ENCODE measurements at regions not wholly inside any gene's neighbourhood (a gene's known extent, or its start where the extent isn't known, plus 50 kb on each side); places are given as distances from the start of the nearest gene placed in this dataset.

DNA sequence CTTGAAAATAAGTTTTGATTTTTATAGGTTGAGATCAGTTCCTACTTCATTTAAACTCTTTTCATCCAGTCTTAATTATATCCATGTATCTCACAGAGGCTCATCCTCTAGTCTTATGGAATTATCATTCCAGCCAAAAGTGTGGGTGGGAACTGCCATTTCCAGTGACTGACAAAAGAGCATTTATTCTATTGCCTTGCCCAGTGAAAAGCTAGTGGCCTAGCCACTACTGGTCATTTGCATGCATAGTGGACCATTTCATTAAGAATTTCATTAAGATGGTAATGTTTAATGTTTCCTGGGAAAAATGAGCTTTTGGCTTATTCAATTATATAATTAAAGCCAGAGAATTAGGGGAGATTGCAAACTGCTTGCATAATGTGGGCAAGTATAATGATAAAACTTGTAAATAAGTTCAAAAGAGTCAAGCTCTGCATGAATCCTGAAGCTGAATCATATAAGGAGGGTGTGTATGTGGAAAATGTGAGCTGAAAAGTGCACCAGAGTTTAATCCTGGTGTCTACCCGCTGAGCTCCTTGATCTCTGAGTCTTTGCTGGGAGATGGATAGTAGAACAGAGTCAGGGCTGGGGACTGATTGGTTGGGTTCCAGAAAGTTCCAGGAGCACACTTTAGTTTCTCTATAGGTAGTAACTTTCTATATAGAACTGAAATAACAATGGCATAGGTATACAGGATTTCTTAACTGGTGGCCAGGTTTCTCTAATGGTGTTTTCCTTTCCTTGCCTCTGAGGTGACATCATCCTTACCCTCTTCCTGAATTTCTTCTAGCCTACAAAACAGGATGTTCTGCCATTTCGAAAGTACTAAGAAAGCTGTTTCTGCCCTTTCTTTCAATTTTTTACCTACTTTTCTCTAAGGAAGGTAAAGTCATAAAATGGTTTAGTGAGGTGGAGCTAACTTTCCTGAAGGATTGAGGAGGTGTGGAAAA lies 78.5 kb downstream of the KIF4B start:
- no peak for TF ChIP-seq CTCF (IDR thresholded peaks at IDR 0.05; ENCODE audit: low read depth, low read length)
- no peak overlapping the region for H3K4me3 ChIP-seq (ENCODE audit: low read depth, low read length)
- no peak for DNase-seq (ENCODE audit: low read depth, low spot score)
- in situ Hi-C loops (cut with HindIII; ENCODE audit: low sequenced_read_pairs), result no loop called here

DNA sequence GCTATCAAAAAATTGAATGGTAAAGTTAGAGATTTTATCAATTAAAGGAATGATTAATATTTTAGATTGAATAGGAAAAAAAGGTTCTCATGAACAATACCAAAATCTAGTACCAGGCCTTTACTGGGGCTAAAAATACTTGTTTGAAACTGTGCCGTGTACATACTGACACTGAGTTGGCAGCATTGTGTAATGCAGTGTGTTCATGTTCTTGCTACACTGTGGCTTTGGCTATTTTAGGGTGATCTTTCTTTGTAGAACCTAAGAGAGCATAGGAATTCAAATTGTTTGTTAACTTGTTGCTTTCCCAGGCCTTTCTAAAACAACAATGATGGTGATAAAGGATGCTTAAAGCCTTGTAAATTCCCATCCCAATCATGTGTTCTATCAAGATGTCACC lies 80.9 kb downstream of the KIF4B start:
- H3K4me3 ChIP-seq (ENCODE audit: low read depth, low read length), result no peak overlapping the region
- TF ChIP-seq CTCF (IDR thresholded peaks at IDR 0.05; ENCODE audit: low read depth, low read length), result no peak
- DNase-seq (ENCODE audit: low read depth, low spot score), result no peak
- in situ Hi-C loops (cut with HindIII; ENCODE audit: low sequenced_read_pairs), result no loop called here

DNA sequence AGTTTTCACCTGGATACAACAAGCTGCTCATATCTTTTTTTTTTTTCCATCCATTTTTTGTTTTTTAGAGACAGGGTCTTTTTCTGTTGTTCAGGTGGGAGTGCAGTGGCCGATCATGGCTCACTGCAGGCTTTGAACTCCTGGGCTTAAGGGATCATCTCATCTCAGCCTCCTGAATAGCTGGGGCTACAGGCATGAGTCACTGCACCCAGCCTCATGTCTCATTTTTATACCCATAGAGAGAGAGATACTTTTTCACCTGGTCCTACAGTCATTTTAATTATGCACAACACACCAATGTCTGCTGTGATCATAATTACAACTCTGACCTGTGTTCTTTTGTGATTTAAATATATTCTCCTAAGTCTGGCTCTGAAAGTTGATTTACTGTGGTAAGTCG lies 84.4 kb downstream of the KIF4B start:
- H3K4me3 ChIP-seq (ENCODE audit: low read depth, low read length), result no peak overlapping the region
- in situ Hi-C loops (cut with HindIII; ENCODE audit: low sequenced_read_pairs), result no loop called here
- no peak for DNase-seq (ENCODE audit: low read depth, low spot score)
- TF ChIP-seq CTCF (IDR thresholded peaks at IDR 0.05; ENCODE audit: low read depth, low read length), result no peak

DNA sequence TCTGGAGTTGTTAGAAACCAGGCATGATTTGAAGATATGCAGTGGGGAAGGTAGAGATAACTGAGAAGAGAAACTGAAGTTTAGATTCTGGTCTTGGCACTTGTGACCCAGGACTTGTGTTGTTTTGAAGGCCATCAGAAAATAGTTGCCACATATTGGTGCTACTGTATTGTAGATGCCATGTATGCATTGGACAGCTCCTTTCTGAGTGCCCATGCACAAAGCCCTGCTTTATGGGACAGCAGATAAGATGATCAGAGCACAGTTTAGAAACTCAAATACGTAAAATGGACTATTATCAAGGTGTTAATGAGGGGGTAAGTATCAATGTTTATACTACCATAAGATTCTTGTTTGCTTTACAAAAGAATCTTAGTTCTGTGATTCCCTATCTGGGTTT lies 84.9 kb downstream of the KIF4B start:
- no peak overlapping the region for H3K4me3 ChIP-seq (ENCODE audit: low read depth, low read length)
- in situ Hi-C loops (cut with HindIII; ENCODE audit: low sequenced_read_pairs), result no loop called here
- no peak for DNase-seq (ENCODE audit: low read depth, low spot score)
- TF ChIP-seq CTCF (IDR thresholded peaks at IDR 0.05; ENCODE audit: low read depth, low read length), result no peak

DNA sequence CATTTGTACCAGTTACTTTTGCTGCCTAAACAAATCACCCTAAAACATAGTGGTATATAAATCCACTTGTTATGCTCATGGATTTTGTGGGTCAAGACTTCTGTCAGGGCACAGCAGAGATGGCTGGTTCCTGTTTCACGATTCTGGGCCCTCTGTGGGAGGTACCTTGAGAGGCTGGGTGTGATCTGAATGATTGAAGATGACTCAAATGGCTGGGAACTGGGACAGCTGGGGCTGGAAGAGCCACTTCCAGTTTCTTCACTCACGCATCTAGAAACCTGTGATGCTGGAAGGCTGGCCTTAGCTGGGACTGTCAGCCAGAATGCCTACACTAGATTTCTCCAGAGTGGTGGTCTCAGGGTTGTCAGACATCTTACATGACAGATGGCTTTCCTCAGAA lies 88.1 kb downstream of the KIF4B start:
- in situ Hi-C loops (cut with HindIII; ENCODE audit: low sequenced_read_pairs), result no loop called here
- DNase-seq (ENCODE audit: low read depth, low spot score), result no peak
- no peak for TF ChIP-seq CTCF (IDR thresholded peaks at IDR 0.05; ENCODE audit: low read depth, low read length)

DNA sequence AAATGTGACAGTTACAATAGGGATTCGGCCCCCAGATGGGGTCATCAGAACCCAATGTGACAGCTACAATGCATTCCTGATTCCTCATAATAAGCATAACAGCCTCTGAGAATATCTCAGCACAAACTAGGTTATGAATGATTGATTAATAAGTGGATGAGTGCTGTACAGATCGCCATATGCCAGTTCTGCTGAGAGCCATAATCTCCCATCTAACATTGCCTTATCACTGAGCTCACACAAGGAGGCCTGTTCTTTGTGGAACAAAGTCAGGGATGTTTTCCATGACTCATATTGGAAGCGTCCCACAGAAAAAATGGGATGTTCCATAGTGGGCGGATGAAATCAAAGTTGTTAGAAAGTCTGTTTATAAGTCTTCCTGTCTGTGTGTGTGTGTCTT lies 89.6 kb downstream of the KIF4B start:
- no peak for DNase-seq (ENCODE audit: low read depth, low spot score)
- TF ChIP-seq CTCF (IDR thresholded peaks at IDR 0.05; ENCODE audit: low read depth, low read length), result no peak
- no peak overlapping the region for H3K4me3 ChIP-seq (ENCODE audit: low read depth, low read length)
- in situ Hi-C loops (cut with HindIII; ENCODE audit: low sequenced_read_pairs), result no loop called here

More for the DNA sequence above, 88.1 kb downstream of the KIF4B start:
- no peak overlapping the region for H3K4me3 ChIP-seq (ENCODE audit: low read depth, low read length)
